Ectodermal cell (in vitro differentiated cells): ENCODE measurements at regions not wholly inside any gene's neighbourhood (a gene's known extent, or its start where the extent isn't known, plus 50 kb on each side); places are given as distances from the start of the nearest gene placed in this dataset.

Source experiments
- H3K27ac ChIP-seq: 2 replicates; pipeline ENCODE4 v1.7.0; 2013; ENCODE audit warnings: mild to moderate bottlenecking, low read depth, low read length; ENCODE audit not compliant: insufficient read depth, poor library complexity, severe bottlenecking
- H3K27me3 ChIP-seq: 2 replicates; pipeline ENCODE4 v1.7.0; 2013; ENCODE audit warnings: mild to moderate bottlenecking, low read length; ENCODE audit not compliant: insufficient read depth, control insufficient read depth, poor library complexity, severe bottlenecking
- H3K36me3 ChIP-seq: one replicate; pipeline ENCODE4 v1.7.0; 2013; ENCODE audit warnings: low read length; ENCODE audit not compliant: control insufficient read depth, insufficient read depth
- H3K4me1 ChIP-seq: one replicate; pipeline ENCODE4 v1.7.0; 2013; ENCODE audit warnings: low read length; ENCODE audit not compliant: control insufficient read depth, insufficient read depth
- H3K4me3 ChIP-seq: 2 replicates; pipeline ENCODE4 v1.7.0; 2013; ENCODE audit warnings: low read depth, low read length, control low read depth; ENCODE audit not compliant: insufficient read depth
- H3K9me3 ChIP-seq: 2 replicates; pipeline ENCODE4 v1.7.0; 2013; ENCODE audit warnings: mild to moderate bottlenecking, low read length, moderate library complexity; ENCODE audit not compliant: control insufficient read depth
- WGBS, 2 experiments: methylation state at CpG; one replicate each; pipeline ENCODE4 v1.1.7; 2013; ENCODE audit warnings: missing lambda C conversion rate in 2 of 2; 5-methylcytosine and 5-hydroxymethylcytosine counted together

GRCh38 chr14:22485649-22486048, 103.4 kb downstream of the DAD1 start:
- peaks cover 26% of the 10 kb centered on the region for H3K4me1 ChIP-seq
- H3K36me3 ChIP-seq: no peaks in the 10 kb centered on the region
- no peaks in the 10 kb centered on the region for H3K9me3 ChIP-seq
- H3K27ac ChIP-seq: no peak overlapping the region
- H3K27me3 ChIP-seq: no peaks in the 10 kb centered on the region
- no peak overlapping the region for H3K4me3 ChIP-seq
- WGBS, 2 experiments: 86 to 93% methylated on average over 6 of the region's 6 CpGs

DNA sequence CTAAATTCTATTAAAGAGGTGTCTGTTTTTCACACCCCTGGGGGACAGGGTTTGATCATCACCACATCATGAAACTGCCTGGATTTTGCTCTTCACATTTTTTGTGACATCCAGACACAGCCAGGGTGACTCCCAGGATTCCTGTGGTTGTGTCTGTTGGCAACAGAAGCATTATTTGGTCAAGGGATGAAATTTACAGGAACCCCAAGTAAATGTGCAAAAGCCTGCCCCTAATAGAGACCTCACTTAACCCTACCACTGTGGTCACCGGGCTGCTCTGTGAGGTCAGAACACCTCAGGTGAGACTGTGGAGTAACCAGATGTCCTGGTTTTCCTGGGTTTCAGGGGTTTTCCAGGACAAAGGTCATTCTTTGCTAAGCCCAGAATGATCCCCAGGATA, 103.8 kb downstream of the DAD1 start:
- Histone ChIP-seq H3K4me3 (no peak overlapping the region), H3K9me3 (no peaks in the 10 kb centered on the region), H3K36me3 (no peaks in the 10 kb centered on the region), H3K27me3 (no peaks in the 10 kb centered on the region), H3K27ac (no peak overlapping the region), H3K4me1 (peaks cover 28% of the 10 kb centered on the region)
- WGBS, 2 experiments: 91 to 95% methylated on average over 1 of the region's 1 CpG

DNA sequence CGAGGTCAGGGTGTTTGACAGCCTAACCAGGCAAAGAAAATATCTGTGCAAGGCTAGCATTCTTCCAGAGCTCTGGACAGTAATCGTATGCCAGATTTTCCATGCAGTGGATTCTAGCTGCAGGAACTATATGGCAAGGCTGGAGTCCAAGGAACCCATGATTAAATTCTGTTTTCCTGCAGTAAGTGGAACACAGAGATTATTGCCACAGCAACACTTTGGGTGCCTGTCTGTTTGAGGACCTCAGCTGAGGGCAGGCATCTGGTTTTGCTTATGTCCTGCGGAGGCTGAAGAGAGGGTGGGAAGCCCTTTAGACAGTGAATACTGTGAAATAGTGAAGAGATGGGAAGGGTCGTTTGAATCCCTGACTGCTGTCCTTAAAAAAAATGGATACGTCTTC, 104.4 kb downstream of the DAD1 start:
- Histone ChIP-seq H3K4me3 (no peak overlapping the region), H3K36me3 (no peaks in the 10 kb centered on the region), H3K9me3 (no peaks in the 10 kb centered on the region), H3K27me3 (no peaks in the 10 kb centered on the region), H3K27ac (no peak overlapping the region), H3K4me1 (peaks cover 33% of the 10 kb centered on the region)
- 81 to 84% methylated on average over 5 of the region's 5 CpGs for WGBS, 2 experiments

DNA sequence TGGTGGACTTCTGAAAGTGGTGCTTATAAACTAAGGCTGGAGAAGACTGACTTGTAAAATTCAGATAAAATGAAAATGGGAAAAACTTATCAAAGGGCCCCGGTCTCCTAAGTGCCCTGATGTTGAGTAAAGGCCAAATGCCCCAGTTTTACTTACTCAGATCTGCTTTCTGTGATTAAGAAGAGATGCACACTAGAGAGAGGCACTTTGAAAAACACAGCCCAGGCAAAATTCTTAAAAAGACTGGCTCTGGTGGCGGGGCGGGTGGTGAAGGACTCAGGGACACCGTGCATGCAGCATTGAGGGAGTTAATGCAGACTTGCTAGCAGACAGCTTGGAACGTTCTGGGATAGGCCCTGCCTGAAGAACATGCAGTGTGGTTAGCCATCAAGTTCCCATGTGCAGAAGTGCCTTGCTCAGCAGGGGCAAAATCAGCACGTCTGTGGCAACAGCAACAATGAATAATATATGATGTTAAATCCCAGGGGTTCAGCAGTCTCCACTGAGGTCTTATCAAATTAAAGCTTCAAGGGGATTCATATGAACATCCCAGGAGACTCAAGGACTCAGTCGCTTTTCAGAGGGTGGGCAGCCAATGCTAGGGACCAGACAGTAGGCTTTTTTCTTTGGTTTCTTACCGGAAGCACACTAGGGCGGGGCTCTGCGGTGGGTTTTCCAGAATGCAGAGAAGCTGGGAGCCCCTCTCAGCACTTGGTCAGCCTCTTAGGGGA, 105.0 kb downstream of the DAD1 start:
- Histone ChIP-seq H3K9me3 (no peaks in the 10 kb centered on the region), H3K4me1 (peaks cover 39% of the 10 kb centered on the region), H3K27ac (no peak overlapping the region), H3K27me3 (no peaks in the 10 kb centered on the region), H3K4me3 (no peak overlapping the region), H3K36me3 (no peaks in the 10 kb centered on the region)
- WGBS, 2 experiments: 86 to 89% methylated on average over 10 of the region's 10 CpGs

DNA sequence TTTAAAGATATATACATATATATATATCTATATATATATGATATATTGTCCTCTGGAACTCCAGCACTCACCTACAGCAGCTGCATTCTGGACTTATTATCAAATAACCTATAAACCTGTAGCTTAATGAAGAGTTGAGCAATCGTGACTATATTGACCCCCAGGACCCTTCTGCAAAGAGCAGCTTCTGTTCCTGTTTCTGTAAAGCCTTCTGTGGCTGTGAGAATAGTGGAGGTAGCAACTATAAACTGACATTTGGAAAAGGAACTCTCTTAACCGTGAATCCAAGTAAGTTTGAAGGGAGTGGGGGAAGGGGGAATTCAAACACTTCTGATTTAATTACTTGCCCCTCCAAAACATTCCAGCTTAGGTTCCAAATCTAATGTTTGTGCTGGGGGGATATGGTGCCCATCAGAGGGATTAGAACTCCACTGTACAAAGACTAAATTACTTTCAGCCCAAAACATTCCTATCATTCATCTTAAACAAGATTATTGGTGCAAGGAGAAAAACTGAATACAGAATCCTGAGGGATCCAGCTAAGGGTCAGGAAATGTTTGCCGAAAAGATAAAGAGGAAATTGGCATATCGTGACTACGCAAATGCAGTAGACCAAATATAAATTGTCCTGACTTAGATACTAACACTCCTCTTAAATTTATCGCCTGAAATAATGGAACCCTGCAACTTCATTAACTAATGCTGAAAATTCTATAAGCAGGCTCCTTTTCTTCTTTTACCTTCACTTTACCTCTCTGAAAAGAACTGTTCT, 106.1 kb downstream of the DAD1 start:
- Histone ChIP-seq H3K27ac (no peak overlapping the region), H3K4me3 (no peak overlapping the region), H3K27me3 (no peaks in the 10 kb centered on the region), H3K9me3 (no peaks in the 10 kb centered on the region), H3K36me3 (no peaks in the 10 kb centered on the region), H3K4me1 (peaks cover 43% of the 10 kb centered on the region)
- 94 to 95% methylated on average over 5 to 6 of the region's 6 CpGs for WGBS, 2 experiments

- H3K4me3 ChIP-seq: no peak overlapping the region
- no peak overlapping the region for H3K27ac ChIP-seq
- no peaks in the 10 kb centered on the region for H3K36me3 ChIP-seq
- 80 to 87% methylated on average over 7 to 8 of the region's 8 CpGs for WGBS, 2 experiments
- H3K9me3 ChIP-seq: no peaks in the 10 kb centered on the region
- no peaks in the 10 kb centered on the region for H3K27me3 ChIP-seq
- H3K4me1 ChIP-seq: peaks cover 43% of the 10 kb centered on the region
These were observed 106.8 kb downstream of the DAD1 start for GRCh38 chr14:22482085-22482694.

- Histone ChIP-seq H3K27me3 (no peaks in the 10 kb centered on the region), H3K36me3 (no peaks in the 10 kb centered on the region), H3K27ac (no peak overlapping the region), H3K9me3 (no peaks in the 10 kb centered on the region), H3K4me3 (no peak overlapping the region), H3K4me1 (peaks cover 43% of the 10 kb centered on the region)
- WGBS, 2 experiments: 89 to 91% methylated on average over 4 of the region's 4 CpGs
These were observed 107.5 kb downstream of the DAD1 start for GRCh38 chr14:22481546-22481945.

GRCh38 chr14:22479776-22480464, 109.1 kb downstream of the DAD1 start:
- Histone ChIP-seq H3K36me3 (no peaks in the 10 kb centered on the region), H3K27ac (peak overlapping the region; percentile 39), H3K4me1 (peaks cover 36% of the 10 kb centered on the region), H3K9me3 (no peaks in the 10 kb centered on the region), H3K4me3 (no peak overlapping the region), H3K27me3 (no peaks in the 10 kb centered on the region)
- 53 to 58% methylated on average over 3 of the region's 3 CpGs for WGBS, 2 experiments

- Histone ChIP-seq H3K4me3 (no peak overlapping the region), H3K9me3 (no peaks in the 10 kb centered on the region), H3K36me3 (no peaks in the 10 kb centered on the region), H3K27ac (no peak overlapping the region), H3K4me1 (peaks cover 30% of the 10 kb centered on the region), H3K27me3 (no peaks in the 10 kb centered on the region)
- 85 to 94% methylated on average over 3 to 6 of the region's 6 CpGs for WGBS, 2 experiments
These were observed 109.9 kb downstream of the DAD1 start for GRCh38 chr14:22479132-22479531.

GRCh38 chr14:22478670-22479069, 110.4 kb downstream of the DAD1 start:
- peaks cover 30% of the 10 kb centered on the region for H3K4me1 ChIP-seq
- H3K27me3 ChIP-seq: no peaks in the 10 kb centered on the region
- H3K27ac ChIP-seq: no peak overlapping the region
- H3K4me3 ChIP-seq: no peak overlapping the region
- 68 to 72% methylated on average over 3 of the region's 3 CpGs for WGBS, 2 experiments
- H3K36me3 ChIP-seq: no peaks in the 10 kb centered on the region
- no peaks in the 10 kb centered on the region for H3K9me3 ChIP-seq
